H1 (cell line): ENCODE measurements at regions not wholly inside any gene's neighbourhood (a gene's known extent, or its start where the extent isn't known, plus 50 kb on each side); places are given as distances from the start of the nearest gene placed in this dataset.

Experiments used
- CTCF ChIA-PET: fragments of 300-600 bp; sonication (Branson Sonifier 250); formaldehyde crosslinking; loops from one replicate; lab custom pipeline; 2021; ENCODE audit not compliant: partially characterized antibody; lab: Charles Lee
- POLR2A ChIA-PET: fragments of 300-600 bp; sonication (Branson Sonifier 250); formaldehyde crosslinking; loops from one replicate; lab custom pipeline; 2021; ENCODE audit warnings: inconsistent platforms; ENCODE audit not compliant: partially characterized antibody; lab: Charles Lee
- DNase-seq, 2 experiments: peaks; one replicate each; pipeline versions ENCODE4 v3.0.0 to v3.0.0-alpha.2; 2010 to 2022; ENCODE audit warnings: low spot score in 2 of 2, low read depth in 1 of 2, mixed read lengths in 1 of 2
- FAIRE-seq: peaks from 2 replicates; lab custom pipeline; 2011; peaks lifted over from hg19 to GRCh38; lab: Jason Lieb, UNC
- H2AFZ ChIP-seq: 2 replicates; pipeline ENCODE4 v1.8.1; 2012; ENCODE audit warnings: low read length, inconsistent platforms
- H2AK5ac ChIP-seq: 2 replicates; pipeline ENCODE4 v1.6.1; 2013; ENCODE audit warnings: low read depth, low read length
- H2BK120ac ChIP-seq: replicated peaks from 2 replicates; pipeline ENCODE3; 2013; ENCODE audit warnings: low read depth, low read length, inconsistent platforms
- H2BK12ac ChIP-seq: 2 replicates; pipeline ENCODE4 v1.6.1; 2013; ENCODE audit warnings: low read depth, low read length
- H2BK15ac ChIP-seq: 2 replicates; pipeline ENCODE4 v1.6.1; 2013; ENCODE audit warnings: low read length
- H2BK20ac ChIP-seq: 2 replicates; pipeline ENCODE4 v1.6.1; 2013; ENCODE audit warnings: low read length
- H2BK5ac ChIP-seq: 2 replicates; pipeline ENCODE4 v1.6.1; 2013; ENCODE audit warnings: low read depth, low read length
- H3K14ac ChIP-seq: 2 replicates; pipeline ENCODE4 v1.6.1; 2013; ENCODE audit warnings: inconsistent platforms; ENCODE audit not compliant: insufficient read length
- H3K18ac ChIP-seq: 2 replicates; pipeline ENCODE4 v1.6.1; 2013; ENCODE audit warnings: low read length; ENCODE audit errors: extremely low read depth
- H3K23ac ChIP-seq: 2 replicates; pipeline ENCODE4 v1.6.1; 2013; ENCODE audit warnings: inconsistent platforms; ENCODE audit not compliant: insufficient read length
- H3K23me2 ChIP-seq: 2 replicates; pipeline ENCODE4 v1.6.1; 2013; ENCODE audit warnings: low read depth, low read length
- H3K27ac ChIP-seq: 2 replicates; pipeline ENCODE4 v1.6.1; 2011; ENCODE audit warnings: low read depth, low read length, inconsistent platforms
- H3K27me3 ChIP-seq, 4 experiments: replicated peaks in 1 of 4; 1 replicate in 1 of 4; 2 replicates in 3 of 4; pipeline versions ENCODE4 v1.6.1 to v1.8.1; 2011 to 2013; ENCODE audit warnings: low read length in 3 of 4, mild to moderate bottlenecking in 3 of 4, inconsistent platforms in 2 of 4, mixed read lengths in 2 of 4, moderate library complexity in 1 of 4; ENCODE audit not compliant: control insufficient read depth in 3 of 4, insufficient read depth in 3 of 4; ENCODE audit errors: extremely low read depth in 1 of 4
- H3K36me3 ChIP-seq, 4 experiments: 2 replicates each; pipeline versions ENCODE4 v1.6.1 to v1.8.1; 2011 to 2013; ENCODE audit warnings: mild to moderate bottlenecking in 4 of 4, low read length in 3 of 4, moderate library complexity in 2 of 4, control low read depth in 1 of 4, inconsistent platforms in 1 of 4; ENCODE audit not compliant: insufficient read depth in 4 of 4, control insufficient read depth in 2 of 4
- H3K4ac ChIP-seq: replicated peaks from 2 replicates; pipeline ENCODE3; 2013; ENCODE audit warnings: low read length, low read depth, mixed read lengths, inconsistent platforms; ENCODE audit not compliant: insufficient read length
- H3K4me1 ChIP-seq, 4 experiments: replicated peaks in 1 of 4; 1 replicate in 1 of 4; 2 replicates in 3 of 4; pipeline versions ENCODE4 v1.6.1 to v1.8.1; 2011 to 2013; ENCODE audit warnings: low read length in 3 of 4, inconsistent platforms in 2 of 4, mixed read lengths in 1 of 4; ENCODE audit not compliant: insufficient read depth in 4 of 4, control insufficient read depth in 3 of 4
- H3K4me2 ChIP-seq, 2 experiments: 2 replicates each; pipeline versions ENCODE4 v1.6.1 to v1.8.1; 2011 to 2013; ENCODE audit warnings: low read depth in 2 of 2, low read length in 2 of 2, control low read depth in 1 of 2, inconsistent platforms in 1 of 2, mild to moderate bottlenecking in 1 of 2; ENCODE audit not compliant: insufficient read depth in 1 of 2
- H3K4me3 ChIP-seq, 4 experiments: fragments of 200-600, 300-600 bp in 1 of 4; sonication (generic), shearing (Covaris generic), sonication (Bioruptor Twin) in 1 of 4; 2 replicates each; pipeline versions ENCODE4 v1.5.1 to v1.8.1; 2011 to 2016; ENCODE audit warnings: low read length in 4 of 4, low read depth in 3 of 4, control low read depth in 2 of 4, inconsistent platforms in 2 of 4, mild to moderate bottlenecking in 2 of 4, mixed read lengths in 1 of 4, moderate library complexity in 1 of 4; ENCODE audit not compliant: insufficient read depth in 2 of 4; ENCODE audit errors: extremely low read depth in 1 of 4
- H3K56ac ChIP-seq: replicated peaks from 2 replicates; pipeline ENCODE3; 2013; ENCODE audit warnings: low read depth, mild to moderate bottlenecking, mixed read lengths, low read length, inconsistent platforms; ENCODE audit not compliant: insufficient read length
- H3K79me1 ChIP-seq: 2 replicates; pipeline ENCODE4 v1.6.1; 2013; ENCODE audit warnings: low read depth, low read length, control low read depth
- H3K79me2 ChIP-seq, 2 experiments: 2 replicates each; pipeline versions ENCODE4 v1.6.1 to v1.8.1; 2012 to 2013; ENCODE audit warnings: low read length in 2 of 2, mild to moderate bottlenecking in 2 of 2, inconsistent platforms in 1 of 2; ENCODE audit not compliant: insufficient read depth in 2 of 2, control insufficient read depth in 1 of 2
- H3K9ac ChIP-seq, 4 experiments: replicated peaks in 1 of 4; 1 replicate in 1 of 4; 2 replicates in 3 of 4; pipeline versions ENCODE4 v1.6.1 to v1.8.1; 2011 to 2013; ENCODE audit warnings: low read depth in 3 of 4, low read length in 3 of 4, control low read depth in 2 of 4, mild to moderate bottlenecking in 2 of 4, moderate library complexity in 2 of 4, inconsistent platforms in 1 of 4; ENCODE audit errors: extremely low read depth in 1 of 4
- H3K9me3 ChIP-seq, 2 experiments: 2 replicates each; pipeline versions ENCODE4 v1.6.1 to v1.8.1; 2012 to 2013; ENCODE audit warnings: mild to moderate bottlenecking in 2 of 2, moderate library complexity in 2 of 2, control low read depth in 1 of 2, inconsistent platforms in 1 of 2, low read depth in 1 of 2, low read length in 1 of 2, mixed read lengths in 1 of 2; ENCODE audit not compliant: insufficient read depth in 2 of 2
- H4K20me1 ChIP-seq, 2 experiments: replicated peaks in 1 of 2; 2 replicates each; pipeline versions ENCODE3 to v1.8.1; 2011 to 2013; ENCODE audit warnings: inconsistent platforms in 2 of 2, low read length in 2 of 2, mild to moderate bottlenecking in 1 of 2; ENCODE audit not compliant: insufficient read depth in 2 of 2, control insufficient read depth in 1 of 2
- H4K5ac ChIP-seq: 2 replicates; pipeline ENCODE4 v1.6.1; 2013; ENCODE audit warnings: low read length, low read depth, mixed read lengths, inconsistent platforms; ENCODE audit not compliant: insufficient read length
- H4K8ac ChIP-seq: 2 replicates; pipeline ENCODE4 v1.8.0; 2013; ENCODE audit warnings: mild to moderate bottlenecking, moderate library complexity, low read length, inconsistent platforms; ENCODE audit not compliant: insufficient read depth; ENCODE audit errors: extremely low read depth
- H4K91ac ChIP-seq: replicated peaks from 2 replicates; pipeline ENCODE3; 2013; ENCODE audit warnings: low read length, mixed read lengths, inconsistent platforms; ENCODE audit not compliant: insufficient read length
- CHD1 ChIP-seq: IDR thresholded peaks from 2 replicates; pipeline ENCODE4 v1.6.1; 2012; ENCODE audit warnings: low read depth, low read length, improper control_type of control experiment
- CTBP2 ChIP-seq: IDR thresholded peaks from 2 replicates; pipeline ENCODE4 v1.7.0; 2011; ENCODE audit warnings: borderline replicate concordance, mild to moderate bottlenecking, moderate library complexity, mixed read lengths, low read length; ENCODE audit not compliant: insufficient read depth, insufficient read length
- HDAC2 ChIP-seq, 2 experiments: fragments of 300-600 bp in 1 of 2; sonication (generic) in 1 of 2; IDR thresholded peaks; 2 replicates each; pipeline ENCODE4 v1.6.1; 2011 to 2012; ENCODE audit warnings: low read depth in 2 of 2, low read length in 2 of 2, mild to moderate bottlenecking in 2 of 2, moderate library complexity in 2 of 2, borderline replicate concordance in 1 of 2, inconsistent platforms in 1 of 2
- JUN ChIP-seq: IDR thresholded peaks from 2 replicates; pipeline ENCODE4 v1.6.1; 2011; ENCODE audit warnings: low read depth, mild to moderate bottlenecking, improper control_type of control experiment, low read length
- POLR2A ChIP-seq, 2 experiments: IDR thresholded peaks; 1 replicate in 1 of 2; 2 replicates in 1 of 2; pipeline ENCODE4 v1.6.1; 2011; ENCODE audit warnings: low read depth in 2 of 2, low read length in 2 of 2, mild to moderate bottlenecking in 2 of 2; ENCODE audit errors: control extremely low read depth in 1 of 2
- RBBP5 ChIP-seq: IDR thresholded peaks from 2 replicates; pipeline ENCODE4 v1.7.1; 2012; ENCODE audit warnings: low read depth, mild to moderate bottlenecking, inconsistent platforms, low read length, moderate library complexity, borderline replicate concordance
- SRF ChIP-seq: IDR thresholded peaks from 2 replicates; pipeline ENCODE4 v1.6.1; 2011; ENCODE audit warnings: mild to moderate bottlenecking, low read depth, low read length, moderate library complexity
- SUZ12 ChIP-seq: fragments of 200-600 bp; sonication (generic); IDR thresholded peaks from 2 replicates; pipeline ENCODE4 v1.6.1; 2012; ENCODE audit warnings: mild to moderate bottlenecking, inconsistent platforms, low read length, moderate library complexity, mixed read lengths
- YY1 ChIP-seq: IDR thresholded peaks from 2 replicates; pipeline ENCODE4 v1.6.1; 2011; ENCODE audit warnings: low read depth, mild to moderate bottlenecking, low read length
- whole genome bisulfite sequencing, 2 experiments: shearing (Covaris generic) in 1 of 2; methylation state at CpG; one replicate each; pipeline versions ENCODE4 v1.1.6 to v1.1.7; 2013 to 2015; ENCODE audit warnings: low lambda C conversion rate in 2 of 2, mixed read lengths in 2 of 2, inconsistent platforms in 1 of 2, low coverage in 1 of 2, missing lambda C conversion rate in 1 of 2; ENCODE audit not compliant: insufficient replicate concordance in 2 of 2, insufficient coverage in 1 of 2, insufficient read length in 1 of 2; ENCODE audit errors: extremely low coverage in 1 of 2, missing lambda C conversion rate in 1 of 2; 5-methylcytosine and 5-hydroxymethylcytosine counted together

DNA sequence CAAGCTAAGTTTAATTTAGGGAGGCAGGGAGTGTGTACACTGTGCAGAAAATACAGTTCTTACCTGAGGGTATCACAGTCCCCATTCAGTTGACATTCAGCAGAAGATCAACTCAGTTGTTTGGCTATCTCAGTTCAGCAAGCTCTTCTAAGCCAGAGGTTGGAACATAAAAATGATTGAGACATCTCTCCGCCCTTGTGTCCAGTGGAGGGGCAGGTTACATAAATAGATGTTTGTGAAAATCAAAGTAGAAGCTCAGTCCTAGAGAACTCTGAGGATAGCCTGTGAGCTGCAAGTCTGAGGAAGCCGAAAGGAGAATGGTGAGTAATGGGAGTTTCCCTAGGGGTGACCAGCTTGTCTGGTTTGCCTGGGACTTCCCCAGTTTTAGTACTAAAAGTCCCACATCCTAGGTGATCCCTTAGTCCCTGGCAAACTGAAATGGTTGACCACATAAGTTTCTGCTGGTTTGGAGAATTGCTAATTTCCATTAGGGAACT, 251.4 kb upstream of the ATP2B1 start:
- H2BK120ac ChIP-seq, result no peak overlapping the region
- no peak for DNase-seq
- no peak overlapping the region for H2BK15ac ChIP-seq
- H3K4me2 ChIP-seq, result no peak overlapping the region
- no peak overlapping the region for H3K23ac ChIP-seq
- TF ChIP-seq CHD1 (no peak), YY1 (no peak), HDAC2 (IDR thresholded peaks at IDR 0.05; ENCODE audit: borderline replicate concordance in 1 of 2, low read depth in 2 of 2, low read length in 2 of 2) (no peak), SUZ12 (no peak), CTBP2 (no peak), JUN (no peak), RBBP5 (no peak), SRF (no peak), POLR2A (IDR thresholded peaks at IDR 0.05; ENCODE audit: control extremely low read depth in 1 of 2, low read depth in 2 of 2, low read length in 2 of 2) (no peak)
- H2AFZ ChIP-seq, result no peak overlapping the region
- FAIRE-seq, result no peak
- H3K27ac ChIP-seq, result no peak overlapping the region
- no peak overlapping the region for H4K8ac ChIP-seq
- H4K5ac ChIP-seq, result no peak overlapping the region
- no peak overlapping the region for H2BK5ac ChIP-seq
- H3K36me3 ChIP-seq, result no peaks in the 10 kb centered on the region
- no peaks in the 10 kb centered on the region for H3K79me1 ChIP-seq
- H3K4me1 ChIP-seq, result no peaks in the 10 kb centered on the region
- 96% methylated on average over 2 of the region's 2 CpGs; no CpG with 5 or more reads in 1 of the 2 experiments for WGBS, 2 experiments
- no peak overlapping the region for H3K4me3 ChIP-seq
- no peaks in the 10 kb centered on the region for H4K20me1 ChIP-seq
- POLR2A ChIA-PET, result no interaction called here
- no peak overlapping the region for H3K14ac ChIP-seq
- no peak overlapping the region for H2BK20ac ChIP-seq
- no peaks in the 10 kb centered on the region for H3K79me2 ChIP-seq
- H3K9ac ChIP-seq, result no peak overlapping the region
- no peak overlapping the region for H3K4ac ChIP-seq
- H3K18ac ChIP-seq, result no peak overlapping the region
- H3K27me3 ChIP-seq, result no peaks in the 10 kb centered on the region
- H3K56ac ChIP-seq, result no peak overlapping the region
- no peak overlapping the region for H2BK12ac ChIP-seq
- CTCF ChIA-PET, result interaction anchor here (0.8 to 1.0 kb wide), 3 partner anchors 10 to 28 kb away, joined by 3 to 4 read pairs (median 3); no protein-coding TSS in a partner anchor
- no peaks in the 10 kb centered on the region for H3K9me3 ChIP-seq
- no peak overlapping the region for H2AK5ac ChIP-seq
- H4K91ac ChIP-seq, result no peak overlapping the region
- H3K23me2 ChIP-seq, result no peaks in the 10 kb centered on the region
